HepG2 (cell line): ENCODE measurements at regions not wholly inside any gene's neighbourhood (a gene's known extent, or its start where the extent isn't known, plus 50 kb on each side); places are given as distances from the start of the nearest gene placed in this dataset.

Experiments used
- ADNP ChIP-seq: sonication (generic); formaldehyde crosslinking; IDR thresholded peaks from 2 replicates; pipeline ENCODE4 v1.4.0; 2020; ENCODE audit warnings: missing genetic modification reagents
- CCDC6 ChIP-seq: sonication (generic); formaldehyde crosslinking; IDR thresholded peaks from 2 replicates; pipeline ENCODE4 v1.8.1; 2022; ENCODE audit warnings: mild to moderate bottlenecking, missing genetic modification reagents, moderate library complexity
- DPF2 ChIP-seq: sonication (generic); formaldehyde crosslinking; IDR thresholded peaks from 2 replicates; pipeline ENCODE4 v1.4.0; 2020; ENCODE audit warnings: mild to moderate bottlenecking, low read depth, missing genetic modification reagents, borderline replicate concordance
- EHMT2 ChIP-seq: fragments of 200-600 bp; sonication (generic); IDR thresholded peaks from 2 replicates; pipeline ENCODE4 v1.7.0; 2017; ENCODE audit warnings: antibody characterized with exemption, low read depth, low read length, borderline replicate concordance
- MTA1 ChIP-seq: sonication (generic); formaldehyde crosslinking; IDR thresholded peaks from 2 replicates; pipeline ENCODE4 v1.4.0; 2020; ENCODE audit warnings: missing genetic modification reagents, mild to moderate bottlenecking, borderline replicate concordance
- POLR2A ChIP-seq, 2 experiments: IDR thresholded peaks; 2 replicates each; pipeline ENCODE4 v1.6.1; 2011; ENCODE audit warnings: low read depth in 2 of 2, low read length in 2 of 2, mild to moderate bottlenecking in 1 of 2, moderate library complexity in 1 of 2; ENCODE audit not compliant: insufficient read depth in 1 of 2
- RAD21 ChIP-seq: fragments of 450-650 bp; formaldehyde crosslinking; IDR thresholded peaks from 2 replicates; pipeline ENCODE4 v1.5.0; 2020; ENCODE audit warnings: mild to moderate bottlenecking
- ZBTB7B ChIP-seq: sonication (generic); formaldehyde crosslinking; IDR thresholded peaks from 2 replicates; pipeline ENCODE4 v1.4.0; 2020; ENCODE audit warnings: missing genetic modification reagents
- ZNF205 ChIP-seq: IDR thresholded peaks from 2 replicates; pipeline ENCODE4 v1.6.1; 2018; ENCODE audit warnings: missing biosample characterization, missing genetic modification reagents
- ZNF24 ChIP-seq: fragments of 450-650 bp; IDR thresholded peaks from 2 replicates; pipeline ENCODE4 v1.6.1; 2017; ENCODE audit warnings: antibody characterized with exemption, mild to moderate bottlenecking
- ZNF282 ChIP-seq: fragments of 450-650 bp; IDR thresholded peaks from 2 replicates; pipeline ENCODE4 v1.6.1; 2018; ENCODE audit not compliant: partially characterized antibody
- ZNF33A ChIP-seq: sonication (generic); formaldehyde crosslinking; IDR thresholded peaks from 2 replicates; pipeline ENCODE4 v1.5.1; 2020; ENCODE audit warnings: missing genetic modification reagents, mild to moderate bottlenecking, moderate library complexity, borderline replicate concordance
- ZNF383 ChIP-seq: sonication (generic); formaldehyde crosslinking; IDR thresholded peaks from 2 replicates; pipeline ENCODE4 v1.4.0; 2020; ENCODE audit warnings: missing genetic modification reagents, mild to moderate bottlenecking, borderline replicate concordance
- ZNF430 ChIP-seq: sonication (generic); formaldehyde crosslinking; IDR thresholded peaks from 2 replicates; pipeline ENCODE4 v1.9.0; 2021; ENCODE audit warnings: mild to moderate bottlenecking, missing genetic modification reagents
- ZNF468 ChIP-seq: sonication (generic); formaldehyde crosslinking; IDR thresholded peaks from 2 replicates; pipeline ENCODE4 v1.8.0; 2022; ENCODE audit warnings: mild to moderate bottlenecking, moderate library complexity, missing genetic modification reagents
- ZNF576 ChIP-seq: sonication (generic); formaldehyde crosslinking; IDR thresholded peaks from 2 replicates; pipeline ENCODE4 v1.4.0; 2020; ENCODE audit warnings: mild to moderate bottlenecking, missing genetic modification reagents
- TF ChIP-seq, protein P1 (sequence below): sonication (generic); formaldehyde crosslinking; IDR thresholded peaks from 2 replicates; pipeline ENCODE4 v1.5.0; 2020; ENCODE audit warnings: mild to moderate bottlenecking, missing genetic modification reagents, borderline replicate concordance
- TF ChIP-seq, protein P2 (sequence below): sonication (generic); formaldehyde crosslinking; conservative IDR thresholded peaks from 2 replicates; pipeline ENCODE4 v1.8.0; 2022; ENCODE audit warnings: mild to moderate bottlenecking, moderate library complexity, missing genetic modification reagents
- TF ChIP-seq, protein P3 (sequence below): IDR thresholded peaks from 2 replicates; pipeline ENCODE4 v1.6.1; 2016; ENCODE audit warnings: low read depth, borderline replicate concordance
- TF ChIP-seq, protein P4 (sequence below): sonication (generic); formaldehyde crosslinking; IDR thresholded peaks from 2 replicates; pipeline ENCODE4 v1.4.0; 2020; ENCODE audit warnings: mild to moderate bottlenecking, missing genetic modification reagents
- TF ChIP-seq, protein P5 (sequence below): sonication (generic); formaldehyde crosslinking; IDR thresholded peaks from 2 replicates; pipeline ENCODE4 v1.4.0; 2020; ENCODE audit warnings: missing genetic modification reagents, borderline replicate concordance
- TF ChIP-seq, protein P6 (sequence below): sonication (generic); formaldehyde crosslinking; IDR thresholded peaks from 2 replicates; pipeline ENCODE4 v1.8.0; 2022; ENCODE audit warnings: missing genetic modification reagents, low read depth, mild to moderate bottlenecking, borderline replicate concordance

GRCh38 chr13:34019870-34020269 is 201.9 kb downstream of the RFC3 start (continued):
- TF ChIP-seq, protein P1, sequence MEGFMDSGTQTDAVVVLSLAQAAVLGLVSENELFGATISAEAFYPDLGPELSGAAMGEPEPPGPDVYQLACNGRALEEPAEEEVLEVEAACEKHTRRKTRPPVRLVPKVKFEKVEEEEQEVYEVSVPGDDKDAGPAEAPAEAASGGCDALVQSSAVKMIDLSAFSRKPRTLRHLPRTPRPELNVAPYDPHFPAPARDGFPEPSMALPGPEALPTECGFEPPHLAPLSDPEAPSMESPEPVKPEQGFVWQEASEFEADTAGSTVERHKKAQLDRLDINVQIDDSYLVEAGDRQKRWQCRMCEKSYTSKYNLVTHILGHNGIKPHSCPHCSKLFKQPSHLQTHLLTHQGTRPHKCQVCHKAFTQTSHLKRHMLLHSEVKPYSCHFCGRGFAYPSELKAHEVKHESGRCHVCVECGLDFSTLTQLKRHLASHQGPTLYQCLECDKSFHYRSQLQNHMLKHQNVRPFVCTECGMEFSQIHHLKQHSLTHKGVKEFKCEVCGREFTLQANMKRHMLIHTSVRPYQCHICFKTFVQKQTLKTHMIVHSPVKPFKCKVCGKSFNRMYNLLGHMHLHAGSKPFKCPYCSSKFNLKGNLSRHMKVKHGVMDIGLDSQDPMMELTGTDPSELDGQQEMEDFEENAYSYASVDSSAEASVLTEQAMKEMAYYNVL, result 0 out of 2 replicates have a peak, but pooled peaks have one; percentile 46
- TF ChIP-seq ZNF33A (CRISPR knock-in tag), result no peak
- no peak for TF ChIP-seq CCDC6 (CRISPR knock-in tag)
- TF ChIP-seq ZNF282, result no peak
- TF ChIP-seq EHMT2, result no peak; the same call in 1 of the 2 replicates
- TF ChIP-seq MTA1 (CRISPR knock-in tag), result no peak
- TF ChIP-seq ZNF24, result no peak
- TF ChIP-seq, protein P2, sequence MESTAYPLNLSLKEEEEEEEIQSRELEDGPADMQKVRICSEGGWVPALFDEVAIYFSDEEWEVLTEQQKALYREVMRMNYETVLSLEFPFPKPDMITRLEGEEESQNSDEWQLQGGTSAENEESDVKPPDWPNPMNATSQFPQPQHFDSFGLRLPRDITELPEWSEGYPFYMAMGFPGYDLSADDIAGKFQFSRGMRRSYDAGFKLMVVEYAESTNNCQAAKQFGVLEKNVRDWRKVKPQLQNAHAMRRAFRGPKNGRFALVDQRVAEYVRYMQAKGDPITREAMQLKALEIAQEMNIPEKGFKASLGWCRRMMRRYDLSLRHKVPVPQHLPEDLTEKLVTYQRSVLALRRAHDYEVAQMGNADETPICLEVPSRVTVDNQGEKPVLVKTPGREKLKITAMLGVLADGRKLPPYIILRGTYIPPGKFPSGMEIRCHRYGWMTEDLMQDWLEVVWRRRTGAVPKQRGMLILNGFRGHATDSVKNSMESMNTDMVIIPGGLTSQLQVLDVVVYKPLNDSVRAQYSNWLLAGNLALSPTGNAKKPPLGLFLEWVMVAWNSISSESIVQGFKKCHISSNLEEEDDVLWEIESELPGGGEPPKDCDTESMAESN (CRISPR knock-in tag), result no peak
- no peak for TF ChIP-seq ZNF383 (CRISPR knock-in tag)
- no peak for TF ChIP-seq ZNF576
- TF ChIP-seq, protein P3, sequence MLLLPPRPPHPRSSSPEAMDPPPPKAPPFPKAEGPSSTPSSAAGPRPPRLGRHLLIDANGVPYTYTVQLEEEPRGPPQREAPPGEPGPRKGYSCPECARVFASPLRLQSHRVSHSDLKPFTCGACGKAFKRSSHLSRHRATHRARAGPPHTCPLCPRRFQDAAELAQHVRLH (CRISPR knock-in tag), result peak; percentile 29; the same call in 1 of the 2 replicates
- TF ChIP-seq ZNF430 (CRISPR knock-in tag), result 0 out of 2 replicates have a peak, but pooled peaks have one; percentile 24
- TF ChIP-seq DPF2, result 0 out of 2 replicates have a peak, but pooled peaks have one; percentile 38
- TF ChIP-seq ADNP (CRISPR knock-in tag), result no peak
- no peak for TF ChIP-seq ZBTB7B
- TF ChIP-seq RAD21, result no peak; the same call in 1 of the 2 replicates
- TF ChIP-seq, protein P4, sequence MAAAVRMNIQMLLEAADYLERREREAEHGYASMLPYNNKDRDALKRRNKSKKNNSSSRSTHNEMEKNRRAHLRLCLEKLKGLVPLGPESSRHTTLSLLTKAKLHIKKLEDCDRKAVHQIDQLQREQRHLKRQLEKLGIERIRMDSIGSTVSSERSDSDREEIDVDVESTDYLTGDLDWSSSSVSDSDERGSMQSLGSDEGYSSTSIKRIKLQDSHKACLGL (CRISPR knock-in tag), result no peak
- no peak for TF ChIP-seq ZNF205 (CRISPR knock-in tag)
- TF ChIP-seq ZNF468, result no peak
- TF ChIP-seq, protein P5, sequence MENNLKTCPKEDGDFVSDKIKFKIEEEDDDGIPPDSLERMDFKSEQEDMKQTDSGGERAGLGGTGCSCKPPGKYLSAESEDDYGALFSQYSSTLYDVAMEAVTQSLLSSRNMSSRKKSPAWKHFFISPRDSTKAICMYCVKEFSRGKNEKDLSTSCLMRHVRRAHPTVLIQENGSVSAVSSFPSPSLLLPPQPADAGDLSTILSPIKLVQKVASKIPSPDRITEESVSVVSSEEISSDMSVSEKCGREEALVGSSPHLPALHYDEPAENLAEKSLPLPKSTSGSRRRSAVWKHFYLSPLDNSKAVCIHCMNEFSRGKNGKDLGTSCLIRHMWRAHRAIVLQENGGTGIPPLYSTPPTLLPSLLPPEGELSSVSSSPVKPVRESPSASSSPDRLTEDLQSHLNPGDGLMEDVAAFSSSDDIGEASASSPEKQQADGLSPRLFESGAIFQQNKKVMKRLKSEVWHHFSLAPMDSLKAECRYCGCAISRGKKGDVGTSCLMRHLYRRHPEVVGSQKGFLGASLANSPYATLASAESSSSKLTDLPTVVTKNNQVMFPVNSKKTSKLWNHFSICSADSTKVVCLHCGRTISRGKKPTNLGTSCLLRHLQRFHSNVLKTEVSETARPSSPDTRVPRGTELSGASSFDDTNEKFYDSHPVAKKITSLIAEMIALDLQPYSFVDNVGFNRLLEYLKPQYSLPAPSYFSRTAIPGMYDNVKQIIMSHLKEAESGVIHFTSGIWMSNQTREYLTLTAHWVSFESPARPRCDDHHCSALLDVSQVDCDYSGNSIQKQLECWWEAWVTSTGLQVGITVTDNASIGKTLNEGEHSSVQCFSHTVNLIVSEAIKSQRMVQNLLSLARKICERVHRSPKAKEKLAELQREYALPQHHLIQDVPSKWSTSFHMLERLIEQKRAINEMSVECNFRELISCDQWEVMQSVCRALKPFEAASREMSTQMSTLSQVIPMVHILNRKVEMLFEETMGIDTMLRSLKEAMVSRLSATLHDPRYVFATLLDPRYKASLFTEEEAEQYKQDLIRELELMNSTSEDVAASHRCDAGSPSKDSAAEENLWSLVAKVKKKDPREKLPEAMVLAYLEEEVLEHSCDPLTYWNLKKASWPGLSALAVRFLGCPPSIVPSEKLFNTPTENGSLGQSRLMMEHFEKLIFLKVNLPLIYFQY, result peak; percentile 49; the same call in 1 of the 2 replicates
- TF ChIP-seq POLR2A (IDR thresholded peaks at IDR 0.05; ENCODE audit: insufficient read depth in 1 of 2, low read depth in 2 of 2, low read length in 2 of 2), result peak in 1 of 2 experiments; percentile 19; a peak in 1 of 4 replicates
- TF ChIP-seq, protein P6, sequence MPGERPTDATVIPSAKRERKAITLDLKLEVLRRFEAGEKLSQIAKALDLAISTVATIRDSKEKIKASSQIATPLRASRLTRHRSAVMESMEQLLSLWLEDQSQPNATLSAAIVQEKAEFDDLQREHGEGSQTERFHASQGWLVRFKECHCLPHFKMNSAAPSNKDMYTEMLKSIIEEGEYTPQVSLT (CRISPR knock-in tag), result no peak
